GM18502 (cell line): ENCODE measurements at regions not wholly inside any gene's neighbourhood (a gene's known extent, or its start where the extent isn't known, plus 50 kb on each side); places are given as distances from the start of the nearest gene placed in this dataset.

ENCODE experiments used
- ATAC-seq: cut with Tn5 transposase; IDR thresholded peaks from one replicate; pipeline ENCODE4 v1.9.1; 2021; ENCODE audit warnings: mild to moderate bottlenecking; ENCODE audit not compliant: unreplicated experiment, poor library complexity

DNA sequence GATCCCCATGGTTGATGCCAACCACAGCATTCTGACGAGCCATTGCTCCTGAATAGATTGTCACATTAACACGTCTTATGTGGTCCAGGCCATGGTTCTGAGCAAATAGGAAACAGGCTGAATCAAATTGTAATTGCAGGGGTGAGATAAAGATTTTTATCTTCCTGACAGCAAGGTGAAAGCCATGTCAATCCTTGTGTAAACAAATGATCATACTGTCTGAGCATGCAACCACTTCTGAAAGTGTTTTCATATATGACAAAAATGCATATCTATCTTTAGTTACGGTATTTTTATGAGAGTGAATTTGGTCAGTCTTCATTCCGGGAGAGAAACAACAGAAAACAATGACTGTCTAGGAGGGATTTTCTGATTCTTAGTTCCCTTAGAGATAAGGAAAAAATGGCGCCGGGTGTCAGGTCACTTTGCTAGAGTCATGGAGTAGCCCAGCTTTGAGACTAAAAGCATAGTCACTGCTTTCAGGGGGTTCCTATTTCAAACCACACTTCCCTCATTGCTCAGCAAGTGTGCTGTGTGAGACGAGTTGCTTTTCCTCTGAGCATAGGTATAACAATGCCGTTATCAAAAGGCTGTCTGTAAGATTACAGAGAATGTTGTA is 958.9 kb downstream of the DCDC2C start:
- ATAC-seq, result no peak

GRCh38 chr2:4668381-4668780 is 965.0 kb downstream of the DCDC2C start:
- ATAC-seq, result no peak

GRCh38 chr2:4670331-4670730 is 967.0 kb downstream of the DCDC2C start:
- ATAC-seq, result no peak

- ATAC-seq, result no peak
Measured at GRCh38 chr2:4673025-4673489, 969.7 kb downstream of the DCDC2C start.

GRCh38 chr2:4674007-4674406 is 970.6 kb downstream of the DCDC2C start:
- no peak for ATAC-seq

DNA sequence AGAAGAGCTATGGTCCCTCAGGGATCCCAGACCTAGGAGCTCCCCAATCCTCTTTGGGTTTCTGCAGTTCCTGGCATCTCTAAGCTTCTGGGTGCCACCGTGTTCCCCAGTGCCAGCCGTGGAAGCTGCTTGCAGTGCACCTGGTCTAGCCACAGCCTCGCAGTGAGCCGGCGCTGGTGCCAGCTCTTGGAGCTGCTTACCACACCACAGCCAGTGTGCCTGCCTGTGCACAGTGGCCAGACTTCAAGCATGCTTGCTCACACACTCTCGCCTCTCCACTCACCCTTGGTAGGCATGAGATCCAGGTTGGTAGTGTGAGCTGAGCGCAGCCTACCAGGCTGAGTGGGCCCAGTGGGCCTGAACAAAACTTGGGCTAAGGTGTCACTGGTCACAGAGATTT is 971.9 kb downstream of the DCDC2C start:
- ATAC-seq, result no peak

GRCh38 chr2:4678927-4679326 is 975.6 kb downstream of the DCDC2C start:
- ATAC-seq, result no peak

- ATAC-seq, result no peak
Measured at GRCh38 chr2:4679391-4679790, 976.0 kb downstream of the DCDC2C start.

DNA sequence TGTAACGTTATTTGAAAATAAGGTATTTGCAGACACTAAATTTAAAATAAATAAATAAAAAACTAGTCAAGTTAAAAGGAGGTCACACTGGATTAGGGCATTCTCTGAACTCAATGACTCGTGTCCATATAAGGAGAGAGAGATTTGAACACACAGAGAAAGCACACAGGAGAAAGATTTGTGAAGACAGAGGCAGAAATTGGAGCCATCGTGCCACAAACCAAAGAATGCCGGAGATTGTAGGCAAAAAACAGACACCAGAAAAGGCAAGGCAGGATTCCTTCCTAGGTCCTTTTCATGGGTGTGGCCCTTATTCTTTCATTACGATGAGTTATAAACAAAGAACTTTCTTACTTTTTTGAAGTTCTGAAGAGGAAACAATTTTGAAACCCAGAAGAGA is 981.5 kb downstream of the DCDC2C start:
- ATAC-seq, result no peak

GRCh38 chr2:4690913-4691312 is 987.5 kb downstream of the DCDC2C start:
- ATAC-seq, result no peak

GRCh38 chr2:4693266-4693665 is 989.9 kb downstream of the DCDC2C start:
- no peak for ATAC-seq

- no peak for ATAC-seq
Measured at GRCh38 chr2:4695281-4695861, 992.0 kb downstream of the DCDC2C start.

DNA sequence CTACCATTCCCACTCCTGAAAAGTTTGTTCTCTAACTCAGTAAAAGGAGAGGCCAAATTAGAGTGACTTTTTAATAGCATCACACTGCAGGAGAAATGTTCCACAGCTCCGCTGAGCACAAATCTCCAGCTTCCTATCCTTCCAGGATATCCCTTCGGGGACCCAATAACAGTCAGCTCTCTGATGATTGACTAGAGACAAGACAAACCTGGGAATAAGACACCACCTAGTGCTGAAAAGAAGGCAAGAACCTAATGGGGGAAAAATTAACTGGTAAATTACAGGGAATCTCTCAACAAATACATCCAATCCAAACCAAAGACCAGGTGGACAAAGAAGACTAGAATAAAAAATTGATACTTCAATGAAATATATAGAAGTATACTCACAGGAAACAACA is 977.1 kb upstream of the SOX11 start:
- no peak for ATAC-seq

DNA sequence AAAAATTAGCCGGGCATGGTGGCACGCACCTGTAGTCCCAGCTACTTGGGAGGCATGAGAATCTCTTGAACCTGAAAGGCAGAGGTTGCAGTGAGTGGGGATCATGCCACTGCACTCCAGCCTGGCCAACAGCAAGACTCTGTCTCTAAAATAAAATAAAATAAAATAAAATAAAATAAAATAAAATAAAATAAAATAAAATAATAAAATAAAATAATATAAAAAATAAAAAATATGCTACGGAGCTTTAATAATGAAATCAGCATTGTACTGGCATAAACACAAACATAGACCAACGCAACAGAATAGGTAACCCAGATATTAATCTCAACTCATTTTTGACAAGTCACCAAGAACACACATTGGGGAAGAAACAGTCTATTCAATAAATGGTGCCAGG is 973.4 kb upstream of the SOX11 start:
- ATAC-seq, result no peak

DNA sequence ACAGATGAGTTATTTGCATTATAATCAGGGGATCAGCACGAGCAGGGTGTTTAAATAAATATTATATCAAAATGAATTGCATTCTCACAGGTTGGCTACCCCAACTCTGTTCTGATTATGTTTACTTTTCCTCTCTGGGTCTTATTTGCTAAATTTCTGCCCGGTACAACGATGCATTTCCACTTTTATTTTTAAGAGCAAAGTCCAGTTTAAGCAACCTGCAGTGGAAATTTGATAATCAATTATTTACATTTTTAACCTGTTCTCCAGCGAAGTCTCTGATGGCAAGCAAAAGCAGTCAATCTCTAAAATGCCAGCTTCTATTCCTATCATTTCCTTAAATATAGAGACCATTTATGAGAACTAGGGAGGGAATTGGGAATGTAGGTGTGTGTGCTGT is 966.6 kb upstream of the SOX11 start:
- ATAC-seq, result no peak

GRCh38 chr2:4732560-4732959 is 959.6 kb upstream of the SOX11 start:
- ATAC-seq, result no peak

DNA sequence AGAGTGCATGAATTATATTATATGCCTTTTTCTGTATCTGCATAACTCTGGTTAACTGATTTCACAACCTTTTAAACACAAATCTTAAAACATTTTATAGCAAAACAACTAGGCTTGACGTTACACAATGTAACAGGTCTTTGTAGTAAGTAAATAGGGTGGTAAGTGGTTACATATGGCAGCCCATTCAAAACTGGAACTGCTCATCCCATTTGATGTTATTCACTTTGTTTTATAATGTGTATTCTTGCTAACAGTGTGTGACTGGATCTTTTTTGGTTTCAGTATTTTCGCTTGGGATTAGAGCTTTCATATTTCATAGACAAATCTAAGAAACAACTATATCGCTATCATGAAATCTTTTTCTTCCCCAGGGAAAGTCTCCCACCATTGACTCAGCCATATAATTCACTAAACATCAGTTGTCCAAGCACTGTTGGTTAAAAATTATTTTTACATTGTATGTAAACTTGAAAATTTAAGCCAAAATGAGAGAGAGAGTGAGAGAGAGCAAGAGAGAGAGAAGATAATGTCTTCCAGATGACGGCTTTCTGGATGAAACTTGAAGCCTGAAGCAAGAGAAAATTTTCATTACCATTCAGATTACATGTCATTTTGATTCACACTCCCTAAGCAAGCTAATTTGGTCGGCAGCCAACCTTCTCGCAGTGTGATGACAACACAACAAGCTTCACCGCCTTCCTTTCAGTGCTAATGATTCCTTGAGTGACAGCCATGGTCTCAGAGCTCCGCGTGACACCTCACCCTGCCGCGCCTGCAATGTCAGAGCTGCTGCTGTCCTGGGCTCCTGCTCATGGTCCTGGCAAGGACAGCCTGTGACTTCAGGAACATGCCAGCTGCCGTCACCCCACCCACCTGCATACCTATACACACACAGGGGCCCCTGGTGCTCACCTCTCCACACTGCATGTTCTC is 946.9 kb upstream of the SOX11 start:
- ATAC-seq, result no peak

- no peak for ATAC-seq
Measured at GRCh38 chr2:4753721-4754120, 938.5 kb upstream of the SOX11 start.

DNA sequence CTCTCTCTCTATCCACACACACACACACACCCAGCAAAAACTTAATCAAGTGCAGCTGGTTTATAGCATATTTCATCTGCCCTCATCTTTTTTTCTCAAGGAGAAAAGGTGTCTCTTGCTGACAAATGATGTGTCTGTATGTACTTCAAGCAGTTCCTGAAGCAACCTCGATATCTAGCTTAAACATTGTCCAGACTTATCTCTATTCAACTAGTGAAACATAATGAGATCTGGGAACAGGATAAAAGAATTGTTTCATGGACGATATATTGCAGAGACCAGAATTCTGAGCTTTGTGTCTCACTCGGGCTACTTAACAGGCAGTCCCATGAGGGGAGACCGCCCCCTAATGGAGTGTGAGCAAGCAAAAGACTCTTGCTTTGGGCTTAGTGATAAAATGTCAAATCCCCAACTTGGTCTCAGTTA is 929.2 kb upstream of the SOX11 start:
- no peak for ATAC-seq

- no peak for ATAC-seq
Measured at GRCh38 chr2:4765787-4766530, 926.2 kb upstream of the SOX11 start.

DNA sequence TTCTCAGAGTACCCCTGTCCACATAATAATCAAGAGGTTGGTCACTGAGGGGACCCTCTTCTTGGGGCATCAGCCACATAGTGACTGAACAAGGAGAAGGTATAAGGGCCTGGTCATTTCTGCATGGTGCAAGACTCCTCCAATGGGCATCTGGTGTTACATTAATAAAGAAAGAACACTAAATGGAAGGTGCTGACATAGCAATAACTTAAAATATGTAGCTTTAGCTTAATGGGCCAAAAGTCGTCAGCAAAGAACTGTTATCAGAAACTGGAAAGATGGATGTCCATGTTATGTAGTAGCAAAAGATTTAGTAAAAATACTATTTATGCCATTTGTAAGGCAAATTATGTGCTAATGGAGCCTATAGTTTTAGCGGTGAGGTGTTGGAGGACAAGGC is 916.5 kb upstream of the SOX11 start:
- no peak for ATAC-seq
